Skin epidermis (tissue), 12 donors: ENCODE measurements at regions not wholly inside any gene's neighbourhood (a gene's known extent, or its start where the extent isn't known, plus 50 kb on each side); places are given as distances from the start of the nearest gene placed in this dataset.

Source experiments
- H3K27ac ChIP-seq, 21 experiments: fragments of 200-600 bp; sonication (generic) in 11 of 21; one replicate each; pipeline ENCODE4 v1.5.0; 2020; ENCODE audit warnings: mild to moderate bottlenecking in 3 of 21, inconsistent platforms in 2 of 21, moderate library complexity in 2 of 21
- H3K4me3 ChIP-seq, 7 experiments: fragments of 200-600 bp; sonication (generic) in 2 of 7; one replicate each; pipeline ENCODE4 v1.5.0; 2020; ENCODE audit warnings: inconsistent platforms in 2 of 7, mild to moderate bottlenecking in 2 of 7, moderate library complexity in 1 of 7

DNA sequence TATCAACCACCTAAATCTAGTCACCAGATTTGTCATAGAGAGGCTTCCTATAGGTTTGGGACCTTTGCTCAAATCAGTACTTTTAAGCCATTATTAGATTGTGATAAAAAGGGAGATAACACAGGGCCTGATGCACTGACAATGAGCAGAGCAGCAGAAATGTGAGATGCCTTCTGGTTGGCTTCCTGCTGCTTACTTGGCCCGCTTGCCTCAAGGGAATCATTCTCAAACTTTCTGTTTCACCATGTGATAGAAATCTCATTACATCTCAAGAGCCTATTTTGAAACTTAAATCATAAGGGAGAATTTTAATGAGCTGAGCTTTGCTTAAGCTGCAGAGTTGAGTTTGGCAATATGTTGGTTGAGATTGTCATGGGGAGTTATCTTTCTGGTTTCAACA lies 606.0 kb downstream of the DHX35 start:
- Histone ChIP-seq H3K4me3 (no peak overlapping the region), H3K27ac (no peak overlapping the region)

DNA sequence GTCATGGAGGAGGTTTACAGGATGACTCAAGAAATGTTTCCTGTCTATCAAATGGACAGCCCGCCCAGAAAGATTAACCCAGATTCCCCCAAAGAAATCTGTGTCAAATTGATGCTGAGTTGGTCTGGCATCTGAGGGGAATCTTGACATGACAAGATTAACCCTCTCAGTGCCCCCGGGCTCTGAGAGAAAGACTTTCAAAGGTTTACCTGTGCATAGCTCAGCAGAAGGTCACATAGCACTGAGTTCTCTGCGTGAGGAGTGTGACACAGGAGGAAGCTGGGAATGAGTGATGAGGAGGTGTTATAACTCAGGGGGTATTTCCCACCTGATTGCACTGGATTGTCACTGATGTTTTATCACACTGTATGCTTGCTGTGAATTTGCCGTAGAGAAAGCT lies 601.2 kb downstream of the DHX35 start:
- Histone ChIP-seq H3K27ac (no peak overlapping the region), H3K4me3 (no peak overlapping the region)

DNA sequence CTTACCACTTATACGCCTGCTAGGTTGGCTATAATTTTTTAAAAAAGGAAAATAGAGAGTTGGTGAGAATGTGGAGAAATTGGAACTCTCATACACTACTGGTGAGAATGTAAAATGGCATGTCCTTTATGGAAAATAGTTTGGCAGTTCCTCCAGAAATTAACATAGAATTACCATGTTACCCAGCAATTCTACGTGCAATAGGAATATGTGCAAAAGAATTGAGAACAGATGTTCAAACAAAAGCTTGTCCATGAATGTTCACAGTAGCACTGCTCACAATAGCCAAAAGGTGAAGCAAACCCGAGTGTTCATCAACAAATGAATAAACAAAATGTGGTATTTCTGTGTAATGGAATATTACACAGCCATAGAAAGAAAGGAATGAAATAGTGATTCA lies 592.2 kb downstream of the DHX35 start:
- H3K4me3 ChIP-seq: no peak overlapping the region
- H3K27ac ChIP-seq: no peak overlapping the region

DNA sequence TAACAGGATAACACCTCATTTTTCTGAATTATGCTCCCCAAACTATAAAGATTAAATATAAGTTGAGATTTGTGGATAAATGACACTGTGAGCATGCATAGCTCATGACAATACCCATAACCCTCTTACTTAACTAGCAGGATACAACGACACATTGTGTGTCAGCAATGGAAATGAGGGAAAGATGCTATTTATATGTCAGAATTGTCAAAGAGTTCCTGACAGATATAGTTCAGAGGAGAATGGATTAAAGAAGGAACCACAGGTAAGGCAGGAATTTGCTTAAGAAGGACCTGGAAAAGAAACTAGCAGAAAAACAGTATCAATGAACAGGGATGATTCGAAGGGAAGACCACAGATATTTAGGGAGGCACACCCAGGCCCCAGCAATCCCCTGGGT lies 591.0 kb downstream of the DHX35 start:
- no peak overlapping the region for H3K4me3 ChIP-seq
- peak overlapping the region in 1 of 21 experiments; percentile 37 for H3K27ac ChIP-seq

DNA sequence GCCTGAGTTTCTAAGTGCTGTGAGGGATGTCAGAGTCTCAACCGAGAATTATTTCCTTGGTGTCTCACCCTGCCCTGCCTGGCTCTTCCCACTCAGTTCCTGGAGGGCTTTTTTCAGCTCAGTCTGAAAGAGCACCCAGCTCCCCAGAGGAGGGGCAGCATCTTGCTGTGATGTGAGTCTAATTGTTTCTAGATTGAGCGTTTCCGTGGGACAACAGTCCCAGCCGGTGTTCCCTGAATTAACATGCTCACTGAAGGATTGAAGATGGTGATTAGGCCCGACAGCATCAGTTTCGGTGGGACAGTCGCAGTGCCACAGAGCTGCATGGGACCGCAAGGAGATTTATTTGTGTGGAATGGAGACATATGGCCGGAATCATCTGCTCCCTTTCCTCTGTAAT lies 587.6 kb downstream of the DHX35 start:
- H3K4me3 ChIP-seq: no peak overlapping the region

DNA sequence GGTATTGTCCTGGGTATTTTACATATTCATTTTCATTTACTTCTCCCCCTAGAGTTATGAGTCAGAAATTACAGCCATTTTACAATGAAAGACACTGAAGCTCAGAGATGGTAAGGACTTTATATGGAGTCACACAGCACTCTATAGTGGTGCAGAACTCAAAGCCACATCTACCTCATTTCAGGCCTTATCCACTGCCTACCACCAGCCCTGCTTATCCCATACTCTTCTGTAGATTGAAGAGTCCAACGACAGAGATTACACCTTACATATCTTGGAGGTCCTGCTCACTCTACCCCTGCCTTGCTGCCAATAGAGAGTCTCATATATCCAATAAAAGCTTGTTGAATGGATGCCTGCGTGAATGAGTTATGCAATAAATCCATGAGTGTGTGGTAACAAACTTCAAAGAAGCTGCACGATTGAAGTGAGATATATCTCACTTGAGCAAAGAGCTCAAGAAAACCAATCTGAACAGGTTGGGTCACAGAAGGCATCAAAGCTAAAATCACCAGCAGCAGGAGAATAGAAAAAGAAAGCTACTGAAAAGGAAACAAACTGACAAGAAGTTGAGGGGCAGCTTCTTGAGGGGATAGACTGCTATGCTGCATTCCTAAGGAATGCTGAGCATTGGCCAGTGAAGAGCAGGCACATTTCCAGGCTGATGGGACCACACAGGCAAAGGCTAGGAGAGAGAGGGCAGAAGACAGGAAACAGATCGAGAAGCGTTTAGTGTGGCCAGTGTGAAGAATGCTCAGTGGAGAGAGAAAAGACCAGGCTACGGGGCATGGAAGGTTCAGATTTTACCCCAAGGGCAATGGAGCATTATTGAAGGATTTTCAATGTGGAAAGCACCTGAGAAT lies 585.6 kb downstream of the DHX35 start:
- H3K4me3 ChIP-seq: no peak overlapping the region
- no peak overlapping the region for H3K27ac ChIP-seq

More for the DNA sequence above, 587.6 kb downstream of the DHX35 start:
- H3K27ac ChIP-seq: no peak overlapping the region

DNA sequence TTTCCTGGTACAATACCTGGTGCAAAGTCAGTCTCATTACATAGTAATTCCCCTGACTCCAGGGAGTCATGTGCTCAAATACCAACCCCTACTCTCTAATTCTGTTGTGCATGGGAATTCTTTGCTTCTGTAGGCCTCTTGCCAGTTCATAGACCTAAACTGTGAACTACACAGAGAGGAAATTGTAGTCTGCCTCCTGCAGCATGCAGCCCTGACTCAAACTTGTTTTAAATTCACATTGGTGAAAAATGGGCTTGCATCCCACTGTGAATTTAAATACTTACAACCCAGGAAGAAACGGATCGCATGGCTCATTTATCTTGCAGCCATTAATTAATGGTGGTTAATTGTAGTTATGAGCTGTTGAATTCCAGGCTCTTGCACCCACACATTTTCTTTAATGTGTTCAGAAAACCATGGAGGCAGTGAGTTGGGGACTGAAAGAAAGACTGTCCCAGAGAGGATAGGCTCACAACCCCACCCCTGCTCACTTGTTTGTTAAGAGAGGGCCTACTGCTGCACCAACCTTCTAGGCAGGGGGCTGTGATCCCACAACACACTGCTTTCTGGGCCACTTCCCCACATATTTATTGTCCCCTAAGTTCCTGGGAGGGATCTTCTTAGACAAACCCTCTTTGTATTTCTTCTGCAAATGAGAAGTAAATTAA lies 579.1 kb downstream of the DHX35 start:
- Histone ChIP-seq H3K27ac (no peak overlapping the region), H3K4me3 (no peak overlapping the region)

DNA sequence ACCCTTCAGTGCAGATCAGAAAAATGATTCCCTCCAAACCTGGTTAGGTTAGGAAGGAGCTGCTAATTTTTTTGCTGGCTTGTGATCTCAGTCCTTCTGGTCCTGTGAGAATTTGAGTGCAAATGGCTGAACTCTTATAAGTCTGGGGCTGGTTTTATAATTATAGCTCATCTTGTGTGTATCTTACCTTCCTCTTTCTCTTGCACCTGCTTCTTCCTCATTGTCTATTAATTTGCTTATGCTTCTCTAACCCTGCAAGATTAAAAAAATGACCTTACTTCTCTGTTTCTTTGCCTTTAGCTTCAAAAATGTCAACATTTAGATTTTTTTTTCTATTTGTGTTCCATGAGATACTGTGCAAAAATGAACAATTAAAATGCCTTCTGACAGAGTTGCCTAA lies 576.2 kb downstream of the DHX35 start:
- no peak overlapping the region for H3K27ac ChIP-seq

DNA sequence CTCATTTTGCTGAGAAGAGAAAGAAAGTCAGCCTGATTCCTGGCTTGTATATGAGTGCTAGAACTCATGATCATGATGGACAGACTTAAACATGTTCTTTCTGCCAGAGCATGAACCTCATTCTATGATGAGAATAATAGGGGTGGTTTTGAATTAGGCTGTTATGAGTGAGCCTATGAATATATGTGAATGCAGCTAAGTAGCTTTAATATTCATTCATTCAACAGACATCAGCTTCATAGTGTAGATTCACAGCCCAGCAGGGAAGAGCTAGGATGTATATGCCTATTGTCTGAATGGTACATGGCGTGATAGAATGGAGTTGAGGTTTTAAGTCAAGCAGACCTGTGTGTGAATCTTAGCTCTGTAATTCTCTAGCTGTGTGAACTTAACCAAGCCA lies 573.2 kb downstream of the DHX35 start:
- no peak overlapping the region for H3K4me3 ChIP-seq
- no peak overlapping the region for H3K27ac ChIP-seq

More for the DNA sequence above, 576.2 kb downstream of the DHX35 start:
- H3K4me3 ChIP-seq: no peak overlapping the region

DNA sequence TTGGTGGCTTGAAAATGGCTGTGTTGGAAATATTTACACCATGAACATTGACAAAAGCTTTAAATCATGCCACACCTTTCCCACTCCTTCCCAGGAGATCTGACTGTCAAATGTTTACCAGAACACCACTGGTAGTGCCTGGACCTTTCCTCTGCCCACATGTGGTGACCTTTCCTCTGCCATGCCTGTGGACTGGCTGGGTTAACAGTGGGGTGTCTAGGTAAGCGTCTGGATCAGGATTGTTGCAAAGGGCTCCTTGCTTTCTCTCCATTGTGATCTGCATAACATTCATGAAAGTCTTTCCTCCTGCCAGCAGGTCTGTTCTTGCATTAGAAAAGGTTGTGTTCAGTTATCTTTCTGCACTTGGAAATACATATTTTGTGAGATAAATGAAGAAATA lies 572.7 kb downstream of the DHX35 start:
- Histone ChIP-seq H3K27ac (no peak overlapping the region), H3K4me3 (no peak overlapping the region)

DNA sequence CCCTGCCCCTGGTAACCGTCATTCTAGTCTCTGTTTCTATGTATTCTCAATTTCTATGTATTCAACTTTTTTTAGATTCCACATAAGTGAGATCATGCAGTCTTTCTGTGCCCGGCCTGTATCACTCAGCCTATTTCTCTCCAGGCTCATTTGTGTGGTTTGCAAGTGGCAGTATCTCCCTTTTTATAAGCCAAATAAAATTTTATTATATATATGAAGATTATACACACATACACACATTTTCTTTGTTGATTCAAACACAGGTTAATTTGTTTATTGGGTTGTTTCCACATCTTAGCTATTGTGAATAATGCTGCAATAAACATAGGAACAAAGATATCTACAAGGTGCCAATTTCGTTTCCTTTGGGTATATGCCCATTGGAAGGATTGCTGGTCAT lies 571.7 kb downstream of the DHX35 start:
- Histone ChIP-seq H3K4me3 (no peak overlapping the region), H3K27ac (no peak overlapping the region)

DNA sequence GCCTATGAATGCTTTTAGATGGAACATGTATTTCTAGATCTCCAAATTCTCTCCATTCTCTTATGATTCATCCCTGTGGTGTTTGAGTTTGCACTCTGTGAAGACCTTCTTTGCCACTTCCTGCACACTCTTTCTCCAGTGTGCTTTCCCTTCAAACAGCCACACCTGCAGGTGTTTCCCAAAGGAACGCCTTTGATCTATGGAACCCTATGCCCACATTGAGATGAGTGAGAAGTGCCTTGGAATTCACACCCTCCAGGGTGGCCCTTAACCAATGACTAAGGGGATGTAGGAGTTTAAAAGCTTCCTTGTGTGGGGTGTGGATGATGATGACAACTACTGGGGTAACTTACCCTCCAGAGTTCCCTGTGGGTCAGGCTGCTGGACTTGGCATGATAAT lies 570.1 kb downstream of the DHX35 start:
- Histone ChIP-seq H3K4me3 (no peak overlapping the region), H3K27ac (no peak overlapping the region)

DNA sequence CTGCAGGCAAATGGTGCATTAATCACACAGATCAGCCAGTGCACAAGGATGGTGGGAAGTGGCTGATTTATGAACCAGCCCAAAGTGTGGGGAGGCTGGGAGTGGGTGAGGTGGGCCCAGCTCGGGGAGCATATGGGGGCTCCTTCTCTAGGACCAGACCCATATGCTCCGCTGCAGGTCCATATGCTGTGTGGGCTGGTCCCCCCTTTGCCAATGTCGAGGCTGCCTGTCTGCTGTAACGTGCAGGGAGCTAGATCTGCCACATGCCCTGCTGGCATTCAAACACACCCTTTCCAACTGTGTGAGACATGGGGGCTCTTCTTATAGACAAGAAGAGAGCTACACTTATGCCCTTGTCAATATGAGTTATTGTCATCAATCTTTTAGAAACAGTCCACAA lies 566.3 kb downstream of the DHX35 start:
- H3K27ac ChIP-seq: no peak overlapping the region
- no peak overlapping the region for H3K4me3 ChIP-seq

DNA sequence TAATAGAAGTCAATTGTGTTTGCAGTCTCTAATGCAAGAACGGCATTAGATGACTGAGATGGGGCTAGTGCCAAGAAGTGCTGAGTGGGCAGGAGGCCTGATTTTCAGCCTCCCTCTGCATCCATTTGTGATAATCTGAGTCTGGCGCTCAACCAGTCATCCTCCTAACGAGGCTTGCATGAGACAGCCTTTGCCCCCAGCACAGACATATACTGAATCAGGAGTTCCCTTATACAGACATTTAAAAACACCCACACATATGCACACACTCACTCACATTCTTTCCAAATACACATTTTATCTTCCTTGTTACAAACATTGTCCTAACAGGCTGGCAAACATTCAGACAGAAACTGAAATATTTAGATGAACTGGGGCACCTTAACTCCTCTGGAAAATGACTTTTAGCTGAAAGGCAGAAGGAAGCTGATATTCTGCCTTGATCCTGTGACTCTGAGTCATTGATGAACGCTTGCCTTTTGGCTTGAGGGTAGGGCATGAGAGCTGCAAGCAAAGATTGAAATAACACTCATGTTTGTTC lies 562.3 kb downstream of the DHX35 start:
- H3K27ac ChIP-seq: peak overlapping the region in 7 of 21 experiments; percentile 18 to 76 (median 41)
- no peak overlapping the region for H3K4me3 ChIP-seq

DNA sequence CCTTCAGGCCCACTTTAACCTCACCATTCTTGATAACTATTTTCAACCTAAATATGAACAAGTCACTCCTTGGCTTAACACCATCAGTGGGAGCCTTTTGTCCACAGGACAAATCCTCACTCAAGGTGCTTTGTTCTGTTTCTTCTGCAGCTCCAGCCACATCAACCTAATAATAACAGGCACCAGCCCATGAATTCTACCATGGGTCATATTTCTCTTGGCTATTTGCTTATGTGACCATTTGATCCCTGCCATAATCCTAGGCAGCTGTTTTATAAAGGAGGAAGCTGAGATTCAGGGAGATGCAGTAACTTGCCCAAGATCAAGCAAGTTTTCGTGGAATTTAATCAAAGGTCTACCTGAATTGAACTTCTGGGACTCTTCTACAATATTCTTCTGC lies 561.3 kb downstream of the DHX35 start:
- Histone ChIP-seq H3K27ac (peak overlapping the region in 3 of 21 experiments; percentile 18 to 76 (median 49)), H3K4me3 (no peak overlapping the region)

DNA sequence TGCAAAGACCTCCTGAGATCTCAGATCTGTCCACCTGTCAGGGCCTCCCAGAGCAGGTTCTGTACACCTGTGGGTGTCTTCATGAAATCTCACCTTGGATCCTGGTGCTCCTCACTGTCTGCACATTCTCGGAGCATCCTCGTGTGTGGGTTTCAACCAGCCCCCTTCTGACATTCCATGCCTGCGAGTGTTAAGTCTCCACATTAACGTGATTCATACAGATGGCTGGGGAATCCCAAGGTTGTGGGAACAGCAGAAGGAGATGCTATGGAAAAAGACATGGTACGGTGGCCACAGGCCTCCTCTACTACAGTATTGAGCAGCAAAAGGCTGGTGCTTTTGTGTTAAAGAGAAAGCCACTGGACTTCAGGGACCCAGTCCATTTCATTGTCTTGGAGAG lies 556.5 kb downstream of the DHX35 start:
- peak overlapping the region in 2 of 21 experiments; percentile 2 to 60 for H3K27ac ChIP-seq
- H3K4me3 ChIP-seq: no peak overlapping the region

DNA sequence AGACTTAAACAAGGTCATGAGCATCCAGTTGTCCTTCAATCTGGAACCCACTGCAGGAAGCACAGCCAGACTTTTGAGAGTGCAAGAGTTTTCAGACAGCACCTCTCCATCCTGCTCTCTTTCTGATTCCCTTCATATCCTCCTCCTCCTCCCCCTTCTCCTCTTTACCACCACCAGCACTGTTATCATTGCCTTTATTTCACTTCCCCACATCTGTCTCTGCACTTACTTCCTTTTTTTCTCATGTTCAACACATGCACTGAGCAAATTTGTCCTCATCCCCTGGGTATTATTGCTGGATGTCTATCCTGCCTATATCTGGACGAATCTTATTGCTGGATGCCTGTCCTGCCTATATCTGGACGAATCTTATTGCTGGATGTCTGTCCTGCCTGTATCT lies 554.8 kb downstream of the DHX35 start:
- Histone ChIP-seq H3K4me3 (no peak overlapping the region), H3K27ac (no peak overlapping the region)

DNA sequence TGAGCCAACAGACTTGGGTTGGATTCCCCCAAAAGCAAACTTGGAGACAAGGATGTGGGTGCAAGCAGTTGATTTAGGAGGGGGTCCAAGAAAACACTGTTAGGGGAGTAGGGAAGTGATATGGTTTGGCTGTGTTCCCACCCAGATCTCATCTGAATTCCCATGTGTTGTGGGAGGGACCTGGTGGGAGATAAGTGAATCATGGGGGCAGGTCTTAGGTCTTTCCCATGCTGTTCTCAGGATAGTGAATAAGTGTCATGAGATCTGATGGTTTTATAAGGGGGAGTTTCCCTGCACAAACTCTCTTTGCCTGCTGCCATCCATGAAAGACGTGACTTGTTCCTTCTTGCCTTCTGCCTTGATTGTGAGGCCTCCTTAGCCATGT lies 542.6 kb downstream of the DHX35 start:
- no peak overlapping the region for H3K4me3 ChIP-seq
- peak overlapping the region in 1 of 21 experiments; percentile 60 for H3K27ac ChIP-seq

DNA sequence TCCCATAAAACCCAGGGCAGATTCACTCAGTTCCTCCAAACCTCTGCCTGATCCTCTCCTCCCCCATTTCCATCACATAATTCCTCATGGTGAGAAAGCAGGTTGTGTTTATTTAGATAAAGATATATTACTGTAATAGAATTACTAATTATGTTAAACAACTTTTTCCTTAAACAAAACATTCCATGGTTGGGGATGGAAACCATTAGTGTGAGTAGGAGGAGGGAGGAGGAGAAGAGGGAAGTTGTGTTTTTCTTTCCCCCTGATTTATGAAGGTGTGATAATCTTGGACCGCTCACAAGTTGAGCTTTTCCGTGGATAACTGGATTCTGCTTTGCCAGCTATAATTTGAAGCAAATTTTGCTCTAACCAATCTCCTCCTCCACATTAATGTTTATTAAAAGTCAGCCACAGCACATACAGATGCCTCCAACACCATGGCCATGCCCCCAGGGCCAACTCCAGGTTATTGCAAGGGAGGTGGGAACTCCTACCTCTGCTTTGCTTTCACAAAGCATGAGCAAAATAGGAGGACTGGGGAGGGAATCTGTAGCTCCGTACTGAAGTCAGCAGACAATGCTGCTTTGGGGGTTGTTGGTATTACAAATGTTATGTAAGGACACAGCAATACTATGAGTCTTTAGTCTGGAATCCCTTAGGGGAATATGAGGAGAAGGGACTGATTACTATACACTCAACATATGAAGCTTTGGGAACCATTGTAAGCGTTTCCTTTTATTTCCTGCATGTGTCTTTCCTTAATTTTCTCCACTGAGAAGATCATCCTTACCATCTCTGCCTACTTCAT lies 542.0 kb downstream of the DHX35 start:
- H3K4me3 ChIP-seq: no peak overlapping the region
- H3K27ac ChIP-seq: peak overlapping the region in 3 of 21 experiments; percentile 4 to 60 (median 36)

DNA sequence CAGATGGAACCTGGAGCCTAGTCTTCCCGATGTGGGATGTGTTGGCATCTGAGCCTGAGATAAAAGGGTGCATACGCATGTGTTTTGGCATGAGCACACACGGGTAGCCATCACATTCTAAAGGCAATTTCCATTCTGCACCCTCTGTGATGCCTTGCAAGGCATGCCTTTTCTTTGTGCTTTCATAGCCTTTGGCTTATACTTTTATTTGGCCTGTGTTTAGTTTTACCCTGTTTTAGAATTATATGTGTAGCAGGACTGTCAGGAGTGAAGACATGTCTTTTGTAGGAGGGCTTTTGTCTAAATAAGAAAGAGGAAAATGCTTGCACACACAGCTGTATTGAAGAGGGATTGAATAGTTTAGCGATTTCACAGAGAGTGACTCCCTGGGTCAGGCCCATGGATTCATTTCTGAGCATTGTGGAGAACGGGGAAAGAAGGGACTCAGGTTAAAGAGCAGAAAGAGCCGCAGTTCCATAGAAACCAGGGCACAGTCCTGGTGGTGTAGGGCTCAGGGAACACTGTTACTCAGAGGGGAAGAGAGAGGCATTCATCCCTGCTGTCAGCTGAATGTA lies 530.2 kb downstream of the DHX35 start:
- no peak overlapping the region for H3K4me3 ChIP-seq
- H3K27ac ChIP-seq: no peak overlapping the region
